VCaP (cell line): ENCODE measurements at regions not wholly inside any gene's neighbourhood (a gene's known extent, or its start where the extent isn't known, plus 50 kb on each side); places are given as distances from the start of the nearest gene placed in this dataset.

Experiments used
- H3K27ac ChIP-seq: fragments of 450-650 bp; 2 replicates; pipeline ENCODE4 v1.5.1; 2017
- TF ChIP-seq, protein P1 (sequence below): fragments of 450-650 bp; conservative IDR thresholded peaks from 2 replicates; pipeline ENCODE4 v1.5.1; 2017; ENCODE audit warnings: mild to moderate bottlenecking, moderate library complexity

DNA sequence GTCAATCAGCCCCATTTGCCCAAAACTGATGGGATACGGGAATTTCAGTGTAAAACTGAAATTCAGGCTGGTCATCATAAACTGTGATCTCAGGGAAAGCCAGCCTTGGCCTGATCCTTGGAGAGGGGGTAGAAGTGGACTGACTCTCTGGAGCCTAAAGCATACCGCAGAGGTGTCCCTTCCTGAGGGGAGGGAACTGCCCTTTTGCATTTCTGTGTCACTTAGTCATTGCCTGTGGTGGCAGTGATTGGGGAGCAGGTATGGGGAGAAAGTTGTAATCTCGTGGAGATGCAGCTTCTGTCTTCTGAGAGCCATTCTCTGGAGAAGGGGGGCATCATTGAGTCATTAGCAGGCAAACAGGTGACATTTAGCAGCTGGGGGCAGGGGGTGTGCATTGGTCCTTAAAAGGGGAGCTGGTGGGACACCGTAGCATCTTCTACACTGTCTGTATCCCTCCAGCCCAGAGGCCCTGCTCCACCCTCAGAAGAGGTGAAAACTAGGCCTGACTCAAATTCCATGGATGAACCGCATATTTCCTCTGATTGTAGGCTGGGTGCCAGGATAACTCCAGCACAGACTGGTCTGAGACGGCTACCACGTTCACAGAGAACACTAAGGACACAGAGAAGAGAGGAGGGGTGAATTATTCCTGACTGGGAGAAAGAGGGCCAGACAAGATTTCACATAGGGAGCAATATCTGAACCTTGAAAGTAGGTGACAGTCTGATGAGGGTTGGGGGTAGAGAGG is 143.3 kb downstream of the SEC61B start:
- no peak overlapping the region for H3K27ac ChIP-seq
- TF ChIP-seq, protein P1, sequence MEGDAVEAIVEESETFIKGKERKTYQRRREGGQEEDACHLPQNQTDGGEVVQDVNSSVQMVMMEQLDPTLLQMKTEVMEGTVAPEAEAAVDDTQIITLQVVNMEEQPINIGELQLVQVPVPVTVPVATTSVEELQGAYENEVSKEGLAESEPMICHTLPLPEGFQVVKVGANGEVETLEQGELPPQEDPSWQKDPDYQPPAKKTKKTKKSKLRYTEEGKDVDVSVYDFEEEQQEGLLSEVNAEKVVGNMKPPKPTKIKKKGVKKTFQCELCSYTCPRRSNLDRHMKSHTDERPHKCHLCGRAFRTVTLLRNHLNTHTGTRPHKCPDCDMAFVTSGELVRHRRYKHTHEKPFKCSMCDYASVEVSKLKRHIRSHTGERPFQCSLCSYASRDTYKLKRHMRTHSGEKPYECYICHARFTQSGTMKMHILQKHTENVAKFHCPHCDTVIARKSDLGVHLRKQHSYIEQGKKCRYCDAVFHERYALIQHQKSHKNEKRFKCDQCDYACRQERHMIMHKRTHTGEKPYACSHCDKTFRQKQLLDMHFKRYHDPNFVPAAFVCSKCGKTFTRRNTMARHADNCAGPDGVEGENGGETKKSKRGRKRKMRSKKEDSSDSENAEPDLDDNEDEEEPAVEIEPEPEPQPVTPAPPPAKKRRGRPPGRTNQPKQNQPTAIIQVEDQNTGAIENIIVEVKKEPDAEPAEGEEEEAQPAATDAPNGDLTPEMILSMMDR = no peak

DNA sequence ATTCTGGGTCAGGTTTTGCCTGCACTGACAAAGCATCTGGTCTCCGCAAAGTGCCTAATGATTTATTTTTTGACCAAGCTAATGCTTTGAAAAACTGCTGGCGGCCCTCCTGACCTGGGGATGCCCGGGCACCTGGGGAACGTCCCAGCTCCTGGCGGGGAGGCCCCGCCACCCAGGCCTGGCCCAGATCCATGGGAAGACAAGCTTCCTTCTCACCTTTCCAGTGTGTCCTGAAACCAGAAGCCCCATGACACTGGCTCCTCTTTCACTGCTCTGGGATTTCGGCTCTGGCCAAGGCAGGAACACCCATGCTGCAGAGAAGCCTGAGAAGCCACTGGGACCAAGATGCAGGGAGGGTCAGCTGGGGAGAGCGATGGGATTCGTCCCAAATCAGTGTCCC is 144.1 kb downstream of the SEC61B start:
- H3K27ac ChIP-seq = no peak overlapping the region
- TF ChIP-seq, protein P1 = no peak

DNA sequence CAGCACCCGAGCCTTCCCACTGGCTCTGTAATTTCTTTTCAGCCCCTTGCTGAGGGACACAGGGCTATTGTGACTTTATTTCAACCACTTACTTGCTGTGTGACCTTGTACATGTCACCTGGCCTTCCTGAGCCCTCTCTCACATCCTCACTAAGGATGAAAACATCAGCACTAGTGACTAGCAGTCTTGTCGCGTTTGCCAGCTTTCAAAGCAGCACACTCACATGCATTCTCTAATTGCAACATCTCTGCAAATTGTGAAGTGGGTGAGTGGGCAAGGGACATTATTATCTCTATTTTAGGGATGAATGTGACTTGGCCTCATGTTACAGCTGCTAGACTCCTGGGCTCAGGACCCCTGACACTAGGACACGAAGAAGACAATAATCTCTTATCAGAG is 144.5 kb downstream of the SEC61B start:
- TF ChIP-seq, protein P1 = no peak
- H3K27ac ChIP-seq = no peak overlapping the region

DNA sequence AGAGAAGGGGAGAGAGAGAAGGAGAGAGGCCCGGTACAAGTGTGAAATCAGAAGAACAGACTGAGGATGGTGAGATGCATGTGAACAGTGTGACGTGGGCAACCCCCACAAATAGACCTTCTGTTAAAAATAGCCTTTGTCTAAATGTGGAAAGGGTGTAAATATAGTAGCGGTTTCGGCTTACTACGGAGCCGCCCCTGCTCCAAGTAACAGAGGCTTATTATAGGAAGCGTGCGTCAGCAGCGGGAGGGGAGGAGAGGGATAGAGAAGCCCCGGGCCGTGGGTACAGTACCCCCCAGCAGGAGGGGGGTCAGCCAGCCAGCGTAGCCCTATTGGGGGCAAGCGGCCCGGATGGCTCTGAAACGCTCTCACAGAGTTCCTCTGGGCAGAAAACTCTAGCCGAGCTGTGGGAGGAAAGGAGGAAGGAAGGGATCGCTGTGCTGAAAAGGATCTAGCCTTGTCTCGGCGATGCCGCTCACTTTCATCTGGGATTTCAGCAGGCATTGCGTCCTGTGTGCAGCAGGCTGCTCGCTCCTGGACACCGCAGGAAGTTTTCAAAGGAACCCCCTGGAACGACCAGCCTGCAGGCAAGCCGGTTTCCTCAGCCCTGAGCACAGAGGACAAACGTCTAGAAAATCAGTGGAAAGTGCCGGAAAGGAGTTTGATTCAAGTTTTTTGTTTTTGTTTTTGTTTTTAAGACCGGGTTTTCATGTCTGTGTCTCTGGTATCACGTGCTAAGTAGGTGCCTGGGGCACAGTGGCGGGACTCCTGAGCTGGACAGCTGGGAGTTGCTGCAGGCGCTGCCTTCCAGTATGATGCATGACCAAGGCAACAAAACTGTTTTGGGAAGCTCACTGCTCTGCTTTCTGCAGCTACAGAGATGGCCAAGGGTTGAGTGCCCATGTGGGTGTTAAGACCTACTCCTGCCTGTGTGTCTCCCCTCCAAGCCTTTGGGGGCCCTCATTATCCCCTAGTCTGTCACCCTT is 146.6 kb downstream of the SEC61B start:
- no peak overlapping the region for H3K27ac ChIP-seq
- TF ChIP-seq, protein P1 = no peak

DNA sequence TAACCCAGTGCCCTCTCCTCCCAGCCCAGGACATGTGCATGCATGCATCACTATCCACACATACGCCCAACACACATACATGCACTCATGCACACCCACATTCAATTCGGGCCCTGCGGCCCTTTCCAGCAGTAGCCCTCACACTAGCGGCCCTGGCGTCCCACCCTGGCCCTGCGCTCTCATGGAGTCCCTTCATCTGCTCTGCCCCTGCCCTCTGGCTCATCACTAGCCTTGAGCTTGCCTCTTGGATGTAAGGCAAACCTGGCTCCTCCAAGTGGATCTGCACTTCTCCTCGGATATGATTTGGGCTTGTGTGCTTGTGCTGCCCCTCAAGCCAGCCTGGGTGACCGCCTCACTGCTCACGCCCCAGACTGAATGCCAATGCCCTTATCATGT is 147.2 kb downstream of the SEC61B start:
- no peak overlapping the region for H3K27ac ChIP-seq
- TF ChIP-seq, protein P1 = no peak

DNA sequence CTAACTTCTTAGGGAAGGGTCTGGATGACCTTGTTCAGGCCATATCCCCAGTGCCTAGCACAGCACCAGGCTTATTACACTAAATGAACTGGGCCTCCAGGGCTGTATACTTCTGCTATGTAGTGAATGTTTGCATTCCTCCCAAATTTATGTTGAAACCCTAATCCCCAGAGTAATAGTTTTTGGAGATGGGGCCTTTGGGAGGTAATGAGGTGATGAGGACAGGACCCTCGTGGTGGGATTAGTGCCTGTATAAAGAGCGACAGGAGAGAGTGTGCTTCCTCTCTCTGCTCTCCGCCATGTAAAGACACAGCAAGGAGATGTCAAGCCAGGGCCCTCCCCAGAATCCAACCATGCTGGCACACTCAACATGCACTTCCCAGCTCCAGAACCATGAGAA is 148.3 kb downstream of the SEC61B start:
- TF ChIP-seq, protein P1 = no peak
- H3K27ac ChIP-seq = no peak overlapping the region

DNA sequence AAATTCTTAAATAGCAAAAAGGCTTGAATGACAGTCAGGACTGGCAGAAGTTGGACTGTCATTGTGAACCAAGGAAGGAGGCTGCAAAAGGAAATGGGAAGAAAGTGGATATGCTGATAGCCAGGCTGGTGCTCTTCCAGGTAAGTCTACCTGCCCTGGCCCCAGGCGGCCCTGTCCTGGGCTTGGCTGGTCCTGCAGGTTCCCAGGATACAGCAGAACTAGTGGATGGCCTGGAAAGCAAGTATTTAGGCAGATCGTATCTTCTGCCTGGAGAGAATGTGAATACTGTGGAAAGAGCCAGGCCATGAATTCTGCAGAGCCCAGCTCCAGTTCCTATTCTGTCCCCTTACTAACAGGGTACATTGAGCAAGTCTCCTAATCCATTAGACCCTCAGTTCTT is 149.3 kb downstream of the SEC61B start:
- TF ChIP-seq, protein P1 = no peak

More for the DNA sequence above, 149.3 kb downstream of the SEC61B start:
- H3K27ac ChIP-seq = no peak overlapping the region
